GM18505 (cell line): ENCODE measurements at regions not wholly inside any gene's neighbourhood (a gene's known extent, or its start where the extent isn't known, plus 50 kb on each side); places are given as distances from the start of the nearest gene placed in this dataset.
"Not testable (repeated sequence)": the region's sequence is repeated elsewhere in the genome, so short reads cannot be mapped to it uniquely, and the experiment has no call there.

ENCODE experiments used
- ATAC-seq: cut with Tn5 transposase; IDR thresholded peaks from one replicate; pipeline ENCODE4 v1.9.1; 2021; ENCODE audit not compliant: unreplicated experiment
- POLR2A ChIP-seq: IDR thresholded peaks from 4 replicates; pipeline ENCODE4 v1.6.1; 2011; ENCODE audit warnings: borderline replicate concordance; ENCODE audit not compliant: insufficient read depth, insufficient read length; ENCODE audit errors: extremely low read depth

DNA sequence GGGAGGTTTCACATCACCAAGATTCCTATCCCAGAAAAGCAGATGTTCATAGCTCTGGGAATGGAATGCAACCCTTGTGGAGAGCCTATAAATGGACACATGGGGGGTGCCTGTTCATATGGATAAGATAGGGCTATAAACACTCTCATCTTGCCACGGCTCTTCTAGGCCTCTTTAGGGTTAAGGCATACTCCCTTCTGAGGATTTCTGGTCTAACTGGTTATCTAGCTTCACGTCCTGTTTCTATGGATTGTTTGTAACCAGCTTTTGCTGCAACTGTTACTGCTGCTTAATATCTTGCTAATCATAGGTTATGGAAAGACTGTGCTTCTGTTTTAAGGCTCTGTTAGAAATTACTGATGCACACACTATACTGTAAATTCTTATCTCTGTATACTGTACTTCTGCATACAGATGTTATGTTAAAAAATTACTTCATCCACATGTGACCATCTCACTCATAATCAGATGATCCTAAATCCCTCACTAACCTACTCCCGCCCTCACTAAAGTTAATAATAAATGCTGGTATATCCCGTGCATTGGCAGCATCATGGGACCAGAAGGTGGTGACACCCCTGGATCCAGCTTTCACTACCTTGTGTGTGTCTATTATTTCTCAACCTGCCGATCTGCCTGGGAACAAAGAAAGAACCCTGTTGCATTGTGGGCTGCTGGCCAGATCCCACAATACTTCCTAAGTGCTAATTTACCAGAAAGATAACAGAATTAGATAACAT lies 68.7 kb downstream of the PRKAB2 start:
- not testable (repeated sequence) for ATAC-seq

DNA sequence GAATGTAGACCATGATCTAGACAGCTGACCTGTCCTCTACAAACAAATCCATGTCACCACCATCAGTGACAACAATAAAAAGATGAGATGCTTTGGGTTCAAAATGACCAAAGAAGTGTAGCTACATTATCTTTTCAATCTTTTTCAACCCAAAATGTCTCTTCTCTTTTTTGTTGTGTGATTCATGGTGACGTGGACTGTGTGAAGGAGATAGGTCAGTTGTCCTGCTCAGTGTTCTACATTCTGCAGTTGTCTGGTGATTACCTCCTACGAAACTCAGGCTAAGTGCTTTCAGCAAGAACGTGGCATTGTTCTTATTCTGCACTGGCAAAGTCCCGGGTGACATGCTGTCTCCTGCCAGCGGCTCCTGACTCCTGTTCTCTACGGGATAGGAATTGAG lies 73.1 kb downstream of the PRKAB2 start:
- ATAC-seq: no peak
- no peak for TF ChIP-seq POLR2A

DNA sequence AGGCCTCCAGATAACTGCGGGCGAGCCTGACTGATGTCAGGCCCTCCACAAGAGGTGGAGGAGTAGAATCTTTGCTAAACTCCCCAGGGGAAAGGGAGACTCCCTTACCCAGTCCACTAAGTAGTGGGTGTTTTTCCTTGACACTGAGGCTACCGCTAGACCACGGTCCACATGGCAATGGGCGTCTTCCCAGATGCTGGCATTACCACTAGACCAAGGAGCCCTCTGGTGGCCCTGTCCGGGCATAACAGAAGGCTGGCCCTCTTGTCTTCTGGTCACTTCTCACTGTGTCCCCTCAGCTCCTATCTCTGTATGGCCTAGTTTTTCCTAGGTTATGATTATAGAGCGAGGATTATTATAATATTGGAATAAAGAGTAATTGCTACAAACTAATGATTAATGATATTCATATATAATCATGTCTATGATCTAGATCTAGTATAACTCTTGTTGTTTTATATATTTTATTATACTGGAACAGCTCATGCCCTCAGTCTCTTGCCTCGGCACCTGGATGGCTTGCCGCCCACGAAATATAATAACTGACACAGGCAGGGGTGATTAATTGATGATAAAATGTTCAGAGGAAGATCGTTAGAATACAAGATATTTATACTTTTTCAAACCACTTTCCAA lies 73.8 kb downstream of the PRKAB2 start:
- ATAC-seq: not testable (repeated sequence)

DNA sequence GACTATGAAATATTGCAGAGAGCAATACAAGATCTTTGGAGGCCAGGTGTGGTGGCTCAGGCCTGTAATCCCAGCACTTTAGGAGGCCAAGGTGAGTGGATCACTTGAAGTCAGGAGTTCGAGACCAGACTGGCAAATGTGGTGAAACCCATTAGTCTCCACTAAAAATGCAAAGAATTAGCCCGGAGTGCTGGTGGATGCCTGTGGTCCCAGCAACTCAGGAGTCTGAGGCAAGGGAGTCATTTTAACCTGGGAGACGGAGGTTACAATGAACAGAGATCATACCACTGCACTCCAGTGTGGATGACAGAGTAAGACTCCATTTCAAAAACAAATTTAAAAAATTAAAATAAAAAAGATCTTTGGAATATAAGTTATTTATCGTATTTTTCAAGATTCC lies 76.6 kb downstream of the PRKAB2 start:
- no peak for ATAC-seq
- TF ChIP-seq POLR2A: no peak

DNA sequence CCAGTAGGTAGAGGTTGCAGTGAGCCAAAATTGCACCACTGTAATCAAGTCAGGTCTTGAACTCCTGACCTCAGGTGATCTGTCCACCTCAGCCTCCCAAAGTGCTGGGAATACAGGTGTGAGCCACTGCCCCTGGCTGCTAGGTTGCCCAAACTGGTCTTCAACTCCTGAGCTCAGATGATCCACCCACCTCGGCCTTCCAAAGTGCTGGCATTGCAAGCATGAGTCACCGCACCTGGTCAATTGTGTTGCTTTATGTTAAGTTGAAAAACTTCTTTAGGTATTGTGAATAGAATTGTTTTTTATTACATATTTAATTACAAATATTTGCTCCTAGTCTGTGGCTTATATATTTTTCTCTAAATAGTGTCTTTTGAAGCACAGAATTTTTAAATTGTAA lies 80.5 kb downstream of the PRKAB2 start:
- TF ChIP-seq POLR2A: no peak
- ATAC-seq: no peak

DNA sequence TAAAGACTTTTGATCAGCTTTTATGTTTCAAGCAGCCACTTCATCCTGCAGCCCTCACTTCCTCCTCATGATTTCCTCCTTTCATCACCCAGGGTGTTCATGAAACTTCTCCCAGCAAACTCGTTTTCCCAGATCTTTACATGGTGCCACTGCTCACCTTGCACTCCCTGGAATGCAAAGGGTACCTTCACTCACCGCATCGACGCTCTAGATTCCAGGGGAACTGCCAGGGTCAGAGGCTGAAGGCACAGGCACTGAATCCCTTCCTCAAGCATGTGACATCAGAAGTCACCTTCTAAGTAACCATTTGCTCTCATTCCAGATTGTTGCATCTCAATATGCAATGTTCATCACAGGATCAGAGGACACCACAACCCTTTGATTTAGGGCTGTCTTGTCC lies 82.8 kb downstream of the PRKAB2 start:
- TF ChIP-seq POLR2A: no peak
- no peak for ATAC-seq

DNA sequence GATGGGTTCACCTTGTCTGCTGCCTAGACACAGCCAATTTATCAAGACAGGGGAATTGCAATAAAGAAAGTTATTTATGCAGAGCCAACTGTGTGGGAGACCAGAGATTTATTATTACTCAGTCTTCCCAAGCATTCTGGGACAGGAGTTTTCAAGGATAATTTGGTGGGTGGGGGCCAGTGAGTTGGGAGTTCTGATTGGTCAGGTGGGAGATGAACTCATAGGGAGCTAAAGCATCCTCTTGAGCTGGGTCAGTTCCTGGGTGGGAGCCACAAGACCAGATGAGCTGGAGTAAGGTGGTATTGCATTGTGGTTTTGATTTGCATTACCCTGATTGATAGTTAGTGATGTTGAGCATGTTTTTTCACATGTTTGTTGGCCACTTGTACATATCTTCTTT lies 86.1 kb downstream of the PRKAB2 start:
- ATAC-seq: no peak
- no peak for TF ChIP-seq POLR2A

DNA sequence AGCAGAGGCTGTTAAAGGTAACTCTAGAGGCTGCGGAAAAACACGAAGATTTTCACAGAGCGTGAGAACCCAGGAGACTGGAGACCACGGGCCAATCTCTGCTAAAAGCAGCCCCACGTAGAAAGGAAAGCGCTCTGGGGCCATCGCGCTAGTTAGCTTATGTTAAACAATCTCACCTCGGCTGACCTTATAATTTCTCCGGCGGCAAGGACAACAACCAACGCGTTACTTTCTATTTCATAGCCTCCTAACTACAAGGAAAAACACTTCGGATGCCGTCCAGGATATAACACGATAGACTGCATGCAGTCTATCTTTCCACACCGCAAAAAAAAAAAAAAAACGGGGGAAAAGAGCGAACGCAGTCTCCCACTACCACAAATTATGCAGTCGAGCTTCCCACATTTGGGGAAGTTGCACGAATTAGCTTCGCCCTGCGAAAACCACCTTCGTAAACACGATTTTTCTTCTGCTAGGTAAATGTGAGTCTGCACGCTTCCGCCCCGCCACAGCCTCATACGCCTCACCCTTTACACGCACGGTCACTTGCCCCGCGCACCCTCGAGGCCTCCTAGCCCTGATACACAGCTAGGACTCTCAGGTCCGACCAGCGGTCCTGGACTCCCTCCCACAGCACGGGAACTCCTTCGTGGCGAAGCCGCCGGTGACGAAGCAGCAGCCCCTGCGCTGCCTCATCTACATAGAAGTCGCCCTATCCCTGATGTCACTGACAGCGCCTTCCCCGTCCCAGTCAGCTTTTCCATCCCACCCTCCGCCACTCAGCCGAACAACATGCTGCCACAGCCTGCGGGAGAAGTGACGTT lies 87.8 kb downstream of the PRKAB2 start:
- peak; percentile 54 for ATAC-seq
- TF ChIP-seq POLR2A: peak; percentile 99

DNA sequence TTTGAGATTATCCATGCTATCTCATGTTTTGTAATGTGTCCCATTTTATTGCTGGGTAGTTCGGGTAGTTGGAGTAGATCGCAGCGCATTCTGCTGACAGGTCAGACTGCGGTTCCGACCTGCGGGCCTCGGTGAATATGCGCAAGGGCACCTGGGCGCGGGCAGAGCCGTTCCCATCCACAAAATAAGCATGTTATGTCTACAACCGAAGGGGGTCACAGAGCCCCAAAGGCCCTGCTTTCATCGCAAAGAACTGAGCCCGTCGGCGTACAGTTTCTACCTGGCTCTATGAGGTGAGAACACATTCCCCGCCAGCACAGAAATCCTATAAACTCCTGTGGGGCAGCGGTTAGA lies 88.4 kb downstream of the PRKAB2 start:
- no peak for TF ChIP-seq POLR2A
- ATAC-seq: no peak

DNA sequence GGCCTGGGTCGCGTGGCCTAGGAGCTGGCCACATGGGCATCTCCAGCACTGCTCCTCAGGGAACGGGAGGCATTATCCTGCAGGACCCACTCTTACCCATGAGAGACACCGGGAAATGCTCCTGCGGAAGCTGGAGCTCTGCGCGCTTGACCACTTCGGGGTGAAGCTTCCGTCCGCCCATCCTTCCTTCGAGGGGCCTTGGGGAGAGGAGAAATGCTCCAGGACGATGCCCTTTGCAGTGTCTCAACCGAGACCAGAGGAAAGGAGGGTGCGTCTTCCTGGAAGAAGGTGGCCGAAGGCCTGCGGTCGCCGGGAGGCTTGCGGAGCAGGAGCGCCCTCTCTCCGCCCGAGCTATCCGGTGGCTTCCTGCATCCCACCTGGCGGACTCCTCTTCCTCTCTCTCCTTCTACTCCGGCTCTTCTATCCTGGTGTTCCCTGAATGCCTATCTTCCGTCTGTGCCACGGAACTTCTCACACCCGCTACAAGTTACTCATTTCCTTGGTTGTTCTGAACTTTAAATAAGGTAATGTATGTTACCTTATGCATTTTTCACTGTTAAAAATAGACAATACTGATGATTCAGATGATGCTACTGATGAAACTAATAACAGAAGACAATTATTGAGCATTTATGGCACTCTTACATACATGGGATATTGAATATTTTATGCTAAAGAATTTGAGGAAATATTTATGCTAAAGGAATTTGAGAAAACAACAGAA lies 91.4 kb downstream of the PRKAB2 start:
- TF ChIP-seq POLR2A: no peak
- no peak for ATAC-seq

DNA sequence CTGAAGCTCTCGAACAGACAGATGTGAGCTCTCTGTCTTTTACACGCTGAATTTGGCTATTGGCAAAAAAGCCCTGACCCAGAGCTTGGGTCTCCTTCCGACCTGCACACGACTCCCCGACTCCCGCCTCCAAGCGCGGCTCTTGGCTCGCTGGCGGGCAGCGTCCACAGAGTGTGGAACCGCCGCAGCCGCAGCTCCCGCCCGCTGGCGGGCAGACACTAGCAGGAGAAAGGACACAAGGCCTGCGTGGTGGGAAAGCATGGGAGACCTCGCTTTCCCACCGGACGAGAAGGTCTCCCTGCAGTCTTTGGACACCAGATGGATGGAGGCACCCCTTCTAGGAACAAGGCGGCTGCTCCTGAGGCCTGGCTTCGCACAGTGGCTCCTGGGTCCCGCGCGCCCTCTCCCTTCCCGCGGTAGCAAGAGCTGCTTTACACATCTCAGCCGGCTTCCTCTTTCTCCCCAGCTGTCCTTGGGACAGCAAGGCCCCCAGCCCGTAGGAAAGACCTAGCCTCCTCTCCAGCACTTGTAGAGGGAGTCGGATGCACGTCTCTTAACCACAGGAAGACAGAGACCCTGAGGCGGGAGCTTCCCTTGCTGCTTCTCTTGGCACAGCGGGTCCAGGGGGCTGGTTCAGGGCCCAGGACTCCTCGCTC lies 92.1 kb downstream of the PRKAB2 start:
- TF ChIP-seq POLR2A: no peak
- no peak for ATAC-seq

DNA sequence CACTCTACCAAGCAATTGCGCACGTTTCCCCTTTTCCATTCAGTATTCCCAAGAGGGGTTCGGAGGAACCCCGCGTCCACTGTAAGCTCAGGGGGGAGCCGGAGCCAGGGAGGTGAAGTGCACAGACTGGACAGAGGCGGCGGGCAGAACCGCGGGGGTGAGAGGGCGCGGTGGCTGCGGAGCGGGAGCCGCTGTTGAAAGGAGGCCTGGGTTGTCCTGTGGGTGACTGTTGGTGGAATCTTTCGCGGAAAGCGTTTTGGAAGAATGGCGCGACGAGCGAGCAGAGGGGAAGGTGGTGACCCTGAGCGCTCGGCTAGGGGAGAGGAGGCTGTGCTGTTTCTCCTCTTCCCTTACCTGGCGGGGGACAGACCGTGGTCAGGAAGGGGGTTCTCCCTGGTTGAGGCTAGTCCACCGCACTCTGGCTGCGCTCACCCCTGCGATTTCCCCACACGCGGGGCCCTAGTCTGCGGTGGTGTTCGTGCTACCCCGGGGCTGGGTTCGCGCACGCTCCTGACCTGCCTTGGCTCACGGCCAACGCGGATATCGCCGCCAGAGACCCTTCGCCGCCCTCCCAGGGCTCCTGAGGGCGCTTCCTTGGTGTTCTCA lies 92.8 kb downstream of the PRKAB2 start:
- no peak for ATAC-seq
- no peak for TF ChIP-seq POLR2A
